ENCODE measurements at regions not wholly inside any gene's neighbourhood (a gene's known extent, or its start where the extent isn't known, plus 50 kb on each side); places are given as distances from the start of the nearest gene placed in this dataset.

DNA sequence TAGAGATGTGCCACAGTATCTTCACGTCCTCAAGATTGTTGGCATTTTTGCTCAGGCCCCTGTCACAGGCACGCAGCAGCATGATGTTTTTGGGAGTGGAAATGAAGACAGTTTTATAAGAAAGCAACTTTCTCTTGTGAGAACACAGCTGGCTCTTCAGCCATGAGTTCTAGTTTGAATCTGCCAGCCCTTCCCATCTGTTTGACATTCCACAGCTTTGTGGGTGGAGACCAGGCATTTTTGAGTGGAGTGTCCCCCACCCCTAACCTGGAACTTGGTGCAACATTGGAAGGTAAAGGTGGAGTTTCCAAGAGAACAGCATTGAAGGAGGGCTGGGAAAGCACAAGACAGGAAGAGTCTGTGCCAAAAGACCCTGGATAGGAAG is 253.1 kb upstream of the IGFBP3 start:
- Histone ChIP-seq H3K4me3 (ENCODE audit: severe bottlenecking) (no peak overlapping the region), H3K27me3 (ENCODE audit: insufficient read depth, poor library complexity, severe bottlenecking) (no peaks in the 10 kb centered on the region), H3K4me1 (ENCODE audit: insufficient read depth, poor library complexity, severe bottlenecking) (no peaks in the 10 kb centered on the region), H3K9me3 (ENCODE audit: severe bottlenecking) (no peaks in the 10 kb centered on the region), H3K27ac (ENCODE audit: poor library complexity, severe bottlenecking) (no peak overlapping the region), H3K36me3 (ENCODE audit: low read depth) (no peaks in the 10 kb centered on the region)
- DNase-seq (ENCODE audit: low spot score): no peak
- ATAC-seq (ENCODE audit: low read depth): no peak
- no peak for TF ChIP-seq CTCF (IDR thresholded peaks at IDR 0.05; ENCODE audit: poor library complexity, severe bottlenecking)

GRCh38 chr7:46173476-46174195 is 252.6 kb upstream of the IGFBP3 start:
- Histone ChIP-seq H3K27me3 (ENCODE audit: insufficient read depth, poor library complexity, severe bottlenecking) (no peaks in the 10 kb centered on the region), H3K9me3 (ENCODE audit: severe bottlenecking) (no peaks in the 10 kb centered on the region), H3K36me3 (ENCODE audit: low read depth) (no peaks in the 10 kb centered on the region), H3K4me3 (ENCODE audit: severe bottlenecking) (no peak overlapping the region), H3K27ac (ENCODE audit: poor library complexity, severe bottlenecking) (no peak overlapping the region), H3K4me1 (ENCODE audit: insufficient read depth, poor library complexity, severe bottlenecking) (no peaks in the 10 kb centered on the region)
- TF ChIP-seq CTCF (IDR thresholded peaks at IDR 0.05; ENCODE audit: poor library complexity, severe bottlenecking): no peak
- ATAC-seq (ENCODE audit: low read depth) (no peak), DNase-seq (ENCODE audit: low spot score) (no peak)

GRCh38 chr7:46170792-46171191 is 249.7 kb upstream of the IGFBP3 start:
- Histone ChIP-seq H3K4me1 (ENCODE audit: insufficient read depth, poor library complexity, severe bottlenecking) (peaks cover 5% of the 10 kb centered on the region), H3K9me3 (ENCODE audit: severe bottlenecking) (no peaks in the 10 kb centered on the region), H3K4me3 (ENCODE audit: severe bottlenecking) (no peak overlapping the region), H3K27ac (ENCODE audit: poor library complexity, severe bottlenecking) (no peak overlapping the region), H3K27me3 (ENCODE audit: insufficient read depth, poor library complexity, severe bottlenecking) (no peaks in the 10 kb centered on the region), H3K36me3 (ENCODE audit: low read depth) (no peaks in the 10 kb centered on the region)
- no peak for ATAC-seq (ENCODE audit: low read depth)
- no peak for DNase-seq (ENCODE audit: low spot score)
- TF ChIP-seq CTCF (IDR thresholded peaks at IDR 0.05; ENCODE audit: poor library complexity, severe bottlenecking): no peak

DNA sequence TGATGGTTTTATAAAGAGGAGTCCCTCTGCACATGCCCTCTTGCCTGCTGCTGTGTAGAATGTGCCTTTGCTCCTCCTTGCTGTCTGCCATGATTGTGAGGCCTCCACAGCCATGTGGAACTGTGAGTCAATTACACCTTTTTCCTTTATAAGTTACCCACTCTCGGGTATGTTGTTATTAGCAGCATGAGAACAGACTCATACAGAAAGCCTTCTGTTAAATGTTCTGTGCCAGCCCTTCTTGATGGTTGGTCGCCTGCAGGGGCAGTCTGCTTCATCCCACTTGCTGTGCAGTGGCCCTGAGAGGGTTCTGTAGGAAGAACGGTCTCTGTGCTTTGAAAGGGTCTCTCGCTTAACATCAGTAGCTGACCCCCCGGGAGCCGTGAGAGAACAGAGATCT is 248.9 kb upstream of the IGFBP3 start:
- no peaks in the 10 kb centered on the region for H3K9me3 ChIP-seq (ENCODE audit: severe bottlenecking)
- no peaks in the 10 kb centered on the region for H3K27me3 ChIP-seq (ENCODE audit: insufficient read depth, poor library complexity, severe bottlenecking)
- no peaks in the 10 kb centered on the region for H3K36me3 ChIP-seq (ENCODE audit: low read depth)
- H3K27ac ChIP-seq (ENCODE audit: poor library complexity, severe bottlenecking): no peak overlapping the region
- H3K4me3 ChIP-seq (ENCODE audit: severe bottlenecking): no peak overlapping the region
- DNase-seq (ENCODE audit: low spot score) (no peak), ATAC-seq (ENCODE audit: low read depth) (no peak)
- peaks cover 5% of the 10 kb centered on the region for H3K4me1 ChIP-seq (ENCODE audit: insufficient read depth, poor library complexity, severe bottlenecking)
- TF ChIP-seq CTCF (IDR thresholded peaks at IDR 0.05; ENCODE audit: poor library complexity, severe bottlenecking): no peak

DNA sequence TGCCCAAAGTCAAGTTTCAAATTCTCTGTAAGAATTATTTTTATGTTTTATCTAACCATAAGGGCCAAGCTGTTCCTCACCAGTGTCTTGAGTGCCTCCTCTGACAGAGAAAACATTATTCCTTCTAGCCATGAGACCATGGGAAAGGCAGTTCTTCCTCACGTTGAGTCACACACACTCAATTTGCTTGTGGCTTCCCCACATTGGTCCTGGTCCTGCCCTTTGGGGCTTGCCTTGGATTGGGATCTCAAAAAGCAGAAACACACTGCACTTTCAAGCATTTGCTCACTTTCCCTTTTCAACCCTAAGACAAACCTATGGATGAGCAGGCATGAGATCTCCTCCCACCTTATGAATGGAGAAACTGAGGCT is 248.3 kb upstream of the IGFBP3 start:
- DNase-seq (ENCODE audit: low spot score) (no peak), ATAC-seq (ENCODE audit: low read depth) (no peak)
- no peak for TF ChIP-seq CTCF (IDR thresholded peaks at IDR 0.05; ENCODE audit: poor library complexity, severe bottlenecking)
- Histone ChIP-seq H3K4me3 (ENCODE audit: severe bottlenecking) (no peak overlapping the region), H3K4me1 (ENCODE audit: insufficient read depth, poor library complexity, severe bottlenecking) (peaks cover 5% of the 10 kb centered on the region), H3K27ac (ENCODE audit: poor library complexity, severe bottlenecking) (no peak overlapping the region), H3K36me3 (ENCODE audit: low read depth) (no peaks in the 10 kb centered on the region), H3K9me3 (ENCODE audit: severe bottlenecking) (no peaks in the 10 kb centered on the region), H3K27me3 (ENCODE audit: insufficient read depth, poor library complexity, severe bottlenecking) (no peaks in the 10 kb centered on the region)
